NCI-H2196 (cell line): ENCODE measurements at regions not wholly inside any gene's neighbourhood (a gene's known extent, or its start where the extent isn't known, plus 50 kb on each side); places are given as distances from the start of the nearest gene placed in this dataset.
"Not testable (repeated sequence)": the region's sequence is repeated elsewhere in the genome, so short reads cannot be mapped to it uniquely, and the experiment has no call there.

Experiments
- DNase-seq: peaks from one replicate; lab custom pipeline; 2025; ENCODE audit not compliant: unreplicated experiment; lab: John Stamatoyannopoulos, UW

DNA sequence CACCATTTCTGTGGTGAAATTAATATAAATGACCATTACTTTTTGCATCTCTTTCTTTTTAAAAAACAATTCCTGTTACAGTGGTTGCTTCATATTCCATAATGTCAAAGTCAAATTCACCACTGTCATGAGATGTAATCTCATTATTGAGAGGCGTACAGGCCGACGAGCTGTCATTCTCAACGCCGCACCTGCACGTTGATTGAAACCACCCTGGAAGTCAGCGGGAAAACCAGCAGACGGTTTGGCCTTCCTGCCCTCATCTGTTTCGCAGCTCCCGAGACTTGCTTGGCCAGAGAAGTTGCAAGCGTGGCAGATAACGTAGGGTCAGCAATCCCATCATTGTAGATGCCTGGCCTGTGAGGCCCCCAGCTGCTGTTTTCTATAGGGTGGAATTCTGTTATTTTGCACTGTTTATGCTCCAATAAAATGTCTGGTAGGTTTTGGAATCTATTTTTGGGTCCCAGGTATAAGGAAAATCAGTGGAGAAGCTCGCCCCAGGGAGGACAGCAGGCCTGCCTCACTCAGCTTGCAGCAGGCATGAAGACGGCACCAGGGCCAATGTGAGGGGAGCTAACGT is 153.4 kb downstream of the SOX1 start:
- DNase-seq: no peak

DNA sequence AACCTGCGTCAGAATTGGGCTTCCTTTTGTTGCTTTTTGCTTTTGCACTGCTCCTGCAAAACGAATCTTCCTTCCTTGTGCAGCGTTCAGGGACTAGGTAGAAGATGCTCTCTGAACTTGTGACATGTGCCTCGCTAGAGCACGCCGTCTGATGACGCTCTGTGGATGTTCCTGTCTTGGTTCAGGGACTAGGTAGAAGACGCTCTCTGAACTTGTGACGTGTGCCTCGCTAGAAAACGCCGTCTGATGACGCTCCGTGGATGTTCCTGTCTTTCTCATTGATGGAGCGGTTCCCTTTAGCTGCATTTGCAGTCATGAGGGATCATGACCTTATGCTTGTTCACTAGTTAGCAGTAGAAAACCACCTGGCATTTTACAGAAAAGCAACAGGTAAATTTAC is 154.0 kb downstream of the SOX1 start:
- DNase-seq: no peak

DNA sequence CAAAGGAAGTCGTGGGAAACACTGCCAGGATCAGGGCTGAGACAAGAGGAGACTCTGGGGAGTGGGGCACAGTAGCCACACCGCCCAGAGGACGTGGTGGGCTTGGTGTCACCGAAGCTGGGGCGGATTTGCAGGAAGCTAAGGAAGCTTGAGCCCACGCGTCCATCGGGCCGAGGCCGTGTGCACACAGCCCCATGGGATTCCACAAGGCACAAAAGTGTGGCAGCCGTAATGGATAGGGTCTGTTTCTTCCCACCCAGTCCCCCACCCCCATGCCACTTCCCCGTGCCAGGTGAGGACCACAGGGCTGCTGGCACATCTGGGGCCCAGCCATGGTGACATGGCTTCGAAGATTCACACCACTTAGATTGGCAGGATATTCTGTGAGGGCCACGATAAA is 153.2 kb upstream of the SPACA7 start:
- no peak for DNase-seq

DNA sequence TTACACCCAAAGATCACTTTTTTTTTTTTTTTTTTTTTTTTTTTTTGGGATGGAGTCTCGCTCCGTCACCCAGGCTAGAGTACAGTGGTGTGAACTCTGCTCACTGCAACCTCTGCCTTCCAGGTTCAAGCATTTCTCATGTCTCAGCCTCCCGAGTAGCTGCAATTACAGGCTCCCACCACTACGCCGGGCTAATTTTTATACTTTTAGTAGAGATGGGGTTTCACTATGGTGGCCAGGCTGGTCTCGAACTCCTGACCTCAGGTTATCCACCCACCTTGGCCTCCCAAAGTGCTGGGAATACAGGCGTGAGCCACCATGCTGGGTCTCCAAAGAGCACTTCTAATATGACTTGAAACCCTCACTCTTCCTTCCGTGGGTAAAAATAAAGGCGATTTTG is 152.2 kb upstream of the SPACA7 start:
- DNase-seq: not testable (repeated sequence)

DNA sequence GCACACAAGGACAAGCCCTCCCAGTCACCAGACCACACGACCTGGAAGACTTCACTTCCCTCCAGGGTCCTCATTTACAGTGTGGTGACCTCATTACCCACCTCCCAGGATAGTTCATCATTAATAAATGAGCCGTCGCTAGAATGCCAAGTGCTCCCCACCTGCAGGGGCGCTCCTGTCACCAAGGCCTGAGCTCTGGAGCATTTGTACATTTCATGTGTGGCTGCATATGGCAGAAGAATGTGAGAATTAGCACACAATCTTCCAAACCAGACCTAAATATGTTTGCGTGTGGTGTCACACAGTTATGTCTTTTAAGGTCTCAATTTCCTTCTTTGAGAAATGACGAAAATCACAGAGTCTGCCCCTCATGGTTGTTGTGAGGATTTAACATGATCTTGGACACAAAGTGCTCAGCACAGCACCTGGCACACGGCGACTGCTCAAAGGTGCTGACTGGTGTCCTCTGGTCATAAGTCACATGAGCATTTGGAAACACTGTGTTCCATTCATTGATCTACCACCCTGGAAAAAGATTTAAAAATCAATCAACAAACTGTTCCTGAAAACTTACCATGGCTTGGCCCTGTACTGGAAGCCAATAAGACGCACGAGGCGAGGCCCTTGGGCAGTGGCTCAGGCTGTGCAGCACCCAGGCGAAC is 150.6 kb upstream of the SPACA7 start:
- no peak for DNase-seq

DNA sequence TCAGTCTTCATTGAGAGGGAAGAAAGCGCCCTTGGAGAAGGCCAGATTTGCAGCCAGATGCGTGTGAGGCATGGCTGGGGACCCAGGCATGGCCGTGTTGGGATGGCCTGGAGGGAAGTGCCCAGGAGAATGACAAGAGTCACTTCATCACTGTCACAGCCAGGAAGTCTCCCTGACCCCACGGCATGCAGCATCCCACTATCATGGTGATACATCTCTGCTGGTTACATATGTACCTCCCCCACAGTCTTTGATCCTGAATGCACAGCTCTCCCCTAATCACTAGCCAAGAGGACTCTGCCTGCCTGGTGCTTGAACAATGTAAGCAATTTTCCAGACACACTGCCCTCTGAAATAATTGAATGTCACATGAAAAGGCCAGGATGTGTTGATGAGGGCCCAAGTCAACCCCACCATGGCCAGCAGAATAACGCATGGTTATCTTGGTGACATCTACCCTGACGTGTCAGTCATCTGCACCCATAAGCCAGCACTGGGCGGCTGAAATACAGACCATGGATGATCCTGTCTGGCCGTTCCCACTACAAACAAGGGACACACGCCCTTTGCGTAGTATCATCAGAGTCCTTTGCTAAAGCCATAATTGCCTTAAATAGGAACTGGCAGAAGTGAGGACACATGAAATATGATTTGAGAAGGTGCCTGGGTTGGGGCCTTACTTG is 149.7 kb upstream of the SPACA7 start:
- no peak for DNase-seq

DNA sequence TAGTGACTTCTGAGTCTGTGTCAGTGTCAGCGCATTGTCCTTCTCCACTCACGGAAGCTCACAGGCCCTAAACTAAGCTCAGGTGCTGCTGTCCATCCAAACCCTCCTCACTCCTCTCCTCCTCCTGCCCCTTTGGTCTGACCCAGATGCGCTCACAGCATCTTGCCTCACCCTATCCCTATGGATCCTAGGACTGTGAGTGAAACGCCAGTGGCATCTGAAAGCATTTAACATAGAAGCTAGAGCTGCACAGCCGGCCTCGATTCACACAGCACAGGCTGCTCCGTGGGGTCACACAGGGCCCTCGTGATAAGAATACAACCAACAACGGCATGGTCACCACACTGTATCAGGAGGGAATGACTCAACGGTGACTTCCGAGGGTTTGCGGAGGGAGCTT is 149.1 kb upstream of the SPACA7 start:
- DNase-seq: no peak

DNA sequence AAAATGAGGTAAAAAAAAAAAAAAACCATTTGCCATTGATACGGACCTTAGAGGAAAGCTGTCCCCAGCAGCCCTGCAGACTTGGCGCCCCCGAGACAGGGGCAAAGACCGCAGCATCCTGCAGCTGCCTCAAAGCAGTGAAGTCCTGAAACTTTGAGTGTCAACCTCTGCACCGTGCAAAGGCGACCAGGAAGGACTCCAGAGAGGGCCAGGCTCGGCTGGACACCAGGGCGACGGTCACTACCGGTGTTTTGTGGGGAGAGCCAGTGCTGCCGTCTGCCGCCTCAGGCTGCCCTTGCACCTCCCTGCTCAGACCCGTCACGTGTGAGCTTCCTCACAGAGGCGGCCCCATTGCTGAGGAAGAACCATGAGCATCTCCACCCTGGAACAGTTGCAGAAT is 146.7 kb upstream of the SPACA7 start:
- no peak for DNase-seq

DNA sequence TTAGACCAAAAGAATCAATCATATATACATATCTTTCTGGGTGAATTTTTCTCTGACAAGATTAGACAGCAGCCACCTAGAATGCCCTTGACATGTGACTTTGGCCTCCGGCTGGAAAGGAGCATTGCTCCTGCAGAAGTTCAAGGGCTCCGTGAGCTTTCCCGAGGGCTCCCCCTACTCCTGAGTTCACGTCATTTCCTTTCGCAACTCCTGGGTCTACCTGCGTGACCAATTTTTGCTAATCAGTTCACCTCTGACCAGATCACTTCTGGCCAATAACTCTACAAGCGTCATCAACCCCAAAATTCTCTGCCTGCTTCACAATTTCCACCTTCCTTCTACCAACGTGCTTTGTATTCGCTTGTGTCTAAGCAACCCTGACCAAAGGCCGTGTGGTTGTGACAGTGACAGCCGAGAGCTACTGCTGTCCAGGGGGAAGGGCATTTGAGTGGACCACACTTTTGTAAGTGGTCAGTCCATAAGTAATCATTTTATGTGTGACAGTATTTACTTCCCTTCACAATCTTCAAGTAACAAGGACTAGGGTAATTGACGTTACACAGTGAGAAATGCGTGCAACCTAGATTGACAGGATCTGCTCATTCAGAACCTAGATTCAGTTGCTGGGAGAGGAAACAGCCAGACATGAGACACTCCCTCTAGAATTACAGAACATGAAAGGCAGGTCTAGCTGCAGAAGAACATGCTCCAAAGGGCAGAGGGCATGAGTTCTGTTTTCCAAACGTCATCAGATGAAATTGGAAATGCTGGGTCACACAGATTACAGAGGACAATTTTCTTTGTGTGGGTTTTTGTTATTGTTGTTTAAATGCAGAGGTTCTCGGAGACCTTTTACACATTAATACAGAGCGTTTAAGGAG is 145.9 kb upstream of the SPACA7 start:
- DNase-seq: no peak

DNA sequence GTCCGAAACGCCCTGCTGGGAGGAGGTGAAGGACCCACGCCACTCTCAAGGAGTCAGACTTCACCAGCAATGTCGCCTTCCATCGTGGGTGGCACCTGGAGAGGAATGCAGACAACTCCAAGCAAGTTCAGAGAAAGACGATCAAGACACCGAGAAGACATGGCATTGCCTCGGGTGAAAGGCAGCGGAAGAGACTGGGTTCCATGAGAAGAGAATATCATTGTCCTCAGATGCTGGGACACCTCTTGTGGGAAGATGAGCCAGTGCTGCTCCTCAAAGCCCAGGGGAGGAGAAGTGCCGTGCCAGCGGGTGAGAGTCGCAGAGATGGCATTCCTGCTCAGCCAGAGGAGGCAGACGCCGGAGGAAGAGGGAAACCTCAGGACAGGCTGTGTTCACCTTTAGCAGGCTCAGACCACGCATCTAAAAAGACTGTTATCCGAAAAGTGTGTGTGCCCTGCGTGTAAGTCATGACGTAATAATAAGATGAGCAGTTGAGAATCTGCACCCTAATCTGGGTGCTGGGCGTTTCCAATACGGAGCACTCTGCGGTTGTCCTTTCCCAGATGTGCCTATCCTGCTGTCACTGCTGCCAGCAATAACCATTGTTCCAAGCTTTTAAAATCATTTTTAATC is 144.6 kb upstream of the SPACA7 start:
- DNase-seq: no peak

DNA sequence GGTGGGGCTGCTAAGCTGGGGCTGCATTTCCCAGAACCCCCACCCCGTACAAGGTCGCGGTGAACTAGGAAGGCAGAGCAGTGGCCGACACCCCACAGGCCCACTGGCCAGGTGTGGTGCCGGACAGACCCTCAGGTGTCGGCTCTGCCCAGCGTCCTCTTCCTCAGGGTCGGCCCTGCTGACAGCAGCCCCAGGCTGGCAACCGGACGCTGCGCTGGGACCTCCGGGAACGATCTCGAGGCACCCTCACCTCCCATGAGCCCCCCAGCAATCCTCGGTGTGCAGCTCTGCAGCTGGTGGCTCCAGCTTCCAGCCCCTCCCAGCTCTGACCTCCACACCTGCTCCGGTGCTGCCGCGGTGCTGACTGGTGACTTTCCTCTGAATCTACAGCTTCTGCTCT is 142.9 kb upstream of the SPACA7 start:
- no peak for DNase-seq

DNA sequence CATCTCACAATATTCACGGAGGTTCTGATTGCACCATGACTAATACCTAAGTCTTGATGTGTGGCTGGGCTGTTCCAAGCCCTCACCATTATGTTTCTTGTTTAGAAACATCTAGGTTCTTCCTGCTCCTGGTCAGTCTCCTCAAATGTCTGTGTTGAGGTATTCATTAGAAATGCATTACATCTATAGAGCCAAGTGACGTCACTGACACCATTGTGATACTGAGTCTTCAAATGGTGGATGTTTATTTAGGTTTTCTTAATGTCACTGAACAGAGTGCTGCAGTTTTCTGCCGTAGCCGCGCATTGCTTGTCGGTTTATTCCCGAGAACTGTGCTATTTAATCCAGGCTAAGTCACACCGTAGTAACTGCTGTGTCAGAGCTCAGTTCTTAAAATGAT is 142.4 kb upstream of the SPACA7 start:
- DNase-seq: no peak

DNA sequence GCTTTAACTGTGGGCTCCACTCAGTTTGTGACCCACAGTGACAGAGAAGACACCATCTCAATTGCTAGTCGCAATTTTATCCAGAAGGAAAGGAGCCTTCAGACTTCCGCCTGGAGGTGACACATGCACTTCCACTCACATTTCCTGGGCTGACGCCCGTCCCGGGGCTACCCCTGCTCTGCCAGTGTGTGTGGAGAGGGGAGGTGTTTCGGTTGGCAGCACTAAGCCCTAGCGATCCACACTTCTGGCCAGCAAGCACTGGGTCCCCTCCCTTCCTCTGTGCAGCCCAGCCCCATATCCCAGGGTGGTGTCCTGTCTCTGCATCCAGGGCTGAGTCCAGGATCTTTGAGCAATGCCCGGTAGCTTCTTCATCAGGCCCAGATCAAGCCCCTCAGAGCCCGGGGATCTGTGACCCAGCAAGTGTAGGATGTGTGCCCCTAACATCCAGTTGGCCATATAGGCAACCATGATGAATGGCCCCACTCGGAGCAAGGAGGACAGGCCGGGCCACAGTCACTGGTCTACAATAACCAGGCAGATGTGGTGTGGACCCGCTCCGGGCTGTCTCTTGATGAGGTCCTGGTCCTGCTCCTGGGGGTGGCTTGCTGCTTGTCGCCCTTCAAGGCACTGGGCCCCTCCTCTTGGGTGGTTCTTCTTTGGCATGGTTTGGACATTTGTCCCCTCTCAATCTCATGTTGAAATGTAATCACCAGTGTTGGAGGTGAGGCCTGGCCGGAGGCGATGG is 141.9 kb upstream of the SPACA7 start:
- DNase-seq: no peak

DNA sequence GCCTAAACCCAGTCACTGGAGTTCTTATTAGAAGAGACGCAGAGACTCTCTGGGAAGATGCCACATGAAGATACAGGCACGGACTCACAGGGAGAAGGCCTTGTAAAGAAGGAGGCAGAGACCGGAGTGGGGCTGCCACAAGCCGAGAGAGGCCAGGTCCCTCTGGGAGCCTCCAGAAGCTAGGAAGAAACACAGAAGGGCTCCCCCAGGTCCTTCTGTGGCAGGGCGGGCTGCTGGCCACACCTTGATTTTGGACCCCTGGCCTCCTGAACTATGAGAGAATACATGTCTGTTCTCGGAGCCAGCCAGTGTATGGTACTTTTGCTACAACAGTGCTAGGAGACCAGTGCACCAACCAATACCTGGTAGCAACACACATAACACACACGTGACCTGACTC is 140.1 kb upstream of the SPACA7 start:
- no peak for DNase-seq

DNA sequence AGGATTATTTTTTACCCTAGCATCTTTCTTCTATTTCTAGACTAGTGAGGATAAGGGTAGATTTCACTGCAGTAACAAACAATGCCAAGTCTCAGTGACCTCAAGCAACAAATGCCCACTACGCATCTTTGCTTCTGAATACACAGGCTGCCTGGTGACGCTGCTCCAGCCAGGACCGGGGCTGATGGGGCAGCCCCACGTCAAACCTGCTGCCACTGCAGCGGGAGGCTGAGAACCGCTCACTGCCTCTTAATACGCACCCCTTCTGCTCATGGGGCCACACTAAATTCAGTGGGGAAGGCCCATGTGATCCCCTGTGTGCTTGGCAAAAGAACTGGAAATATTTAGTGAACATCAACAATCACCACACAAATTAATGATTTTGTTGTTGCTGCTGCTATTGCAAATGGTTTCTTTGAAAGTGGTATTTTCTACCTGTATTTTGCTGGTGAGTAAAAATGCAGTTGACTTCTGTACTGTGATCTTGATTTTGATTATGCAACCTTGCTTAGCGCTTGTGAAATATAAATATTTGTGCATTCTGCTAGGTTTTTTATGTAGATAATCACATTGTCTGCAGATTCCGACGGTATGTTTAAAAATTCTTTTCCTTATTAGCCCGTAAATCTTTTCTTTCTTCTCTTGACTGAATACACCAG is 139.5 kb upstream of the SPACA7 start:
- DNase-seq: no peak

DNA sequence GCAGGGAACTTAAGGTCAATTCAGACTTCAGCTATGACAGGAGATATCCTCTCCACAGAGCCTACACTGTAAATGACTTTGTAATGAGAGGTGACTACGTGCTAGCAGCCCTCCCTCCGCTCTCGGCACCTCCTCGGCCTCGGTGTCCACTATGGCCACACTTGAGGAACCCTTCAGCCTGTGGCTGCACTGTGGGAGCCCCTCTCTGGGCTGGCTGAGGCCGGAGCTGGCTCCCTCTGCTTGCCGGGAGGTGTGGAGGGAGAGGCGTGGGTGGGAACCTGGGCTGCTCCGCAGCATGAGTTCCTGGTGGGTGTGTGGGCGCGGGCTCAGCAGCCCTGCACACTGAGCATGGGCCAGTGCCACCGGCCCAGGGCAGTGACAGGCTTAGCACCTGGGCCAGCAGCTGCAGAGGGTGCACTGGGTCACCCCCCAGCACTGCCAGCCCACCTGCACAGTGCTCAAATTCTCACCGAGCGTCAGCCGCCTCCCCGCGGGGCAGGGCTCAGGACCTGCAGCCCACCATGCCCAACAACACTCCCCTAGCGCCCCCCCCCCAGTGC is 137.6 kb upstream of the SPACA7 start:
- no peak for DNase-seq

DNA sequence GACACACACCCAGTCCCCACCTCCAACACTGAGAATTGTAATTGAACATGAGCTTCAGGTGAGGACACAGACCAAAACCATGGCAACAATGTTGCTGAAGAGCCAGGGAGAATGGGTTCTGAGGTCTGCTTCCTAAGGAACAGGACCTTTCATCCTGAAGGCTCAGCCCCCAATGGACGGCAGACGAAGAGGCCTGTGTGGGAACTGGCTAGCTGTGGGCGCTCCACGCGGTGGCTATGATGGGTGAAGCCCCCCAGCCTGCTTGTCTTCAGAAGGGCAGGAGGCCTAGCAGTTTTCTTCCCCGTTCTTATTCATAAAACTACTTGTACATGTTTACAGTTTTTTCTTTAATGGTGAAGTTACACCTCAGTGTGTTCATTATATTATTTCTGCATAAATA is 136.1 kb upstream of the SPACA7 start:
- no peak for DNase-seq

DNA sequence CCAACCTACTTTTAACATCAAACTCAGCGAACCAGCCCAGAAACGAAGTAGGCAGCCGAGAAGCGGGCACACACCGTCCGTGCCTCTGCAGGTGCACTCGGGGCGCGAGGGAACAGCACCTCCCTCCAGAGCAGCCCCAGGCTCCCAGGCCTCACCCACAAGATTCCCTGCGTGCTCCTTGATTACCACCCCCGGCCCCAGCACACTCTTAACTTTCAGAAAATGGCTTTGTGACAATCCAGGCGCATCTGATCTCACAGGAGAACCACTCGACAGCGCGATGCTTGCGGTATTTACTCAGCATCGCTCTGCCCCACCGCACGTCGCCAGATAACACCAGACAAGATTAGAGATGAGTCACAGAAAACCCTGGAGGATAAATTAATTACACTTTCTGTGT is 134.9 kb upstream of the SPACA7 start:
- no peak for DNase-seq

DNA sequence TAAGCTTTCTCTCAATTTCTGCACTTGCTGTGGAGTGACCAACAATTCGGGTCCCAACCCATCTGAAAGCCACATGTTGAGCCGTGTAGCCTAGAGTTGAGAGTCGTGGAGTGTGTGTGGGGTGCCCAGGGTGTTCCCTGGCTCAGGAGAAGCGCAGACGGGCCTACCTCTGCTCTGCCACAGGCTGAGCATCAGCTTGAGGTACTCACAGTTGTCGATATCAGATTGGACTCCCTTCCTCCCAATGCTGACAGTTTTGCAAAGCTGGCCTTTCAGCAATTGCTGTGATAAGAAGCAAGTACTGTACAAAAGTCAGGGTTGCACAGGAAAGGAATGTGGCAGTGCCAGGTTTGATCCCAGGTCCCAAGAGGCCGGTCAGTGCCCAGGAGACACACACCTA is 133.4 kb upstream of the SPACA7 start:
- no peak for DNase-seq

DNA sequence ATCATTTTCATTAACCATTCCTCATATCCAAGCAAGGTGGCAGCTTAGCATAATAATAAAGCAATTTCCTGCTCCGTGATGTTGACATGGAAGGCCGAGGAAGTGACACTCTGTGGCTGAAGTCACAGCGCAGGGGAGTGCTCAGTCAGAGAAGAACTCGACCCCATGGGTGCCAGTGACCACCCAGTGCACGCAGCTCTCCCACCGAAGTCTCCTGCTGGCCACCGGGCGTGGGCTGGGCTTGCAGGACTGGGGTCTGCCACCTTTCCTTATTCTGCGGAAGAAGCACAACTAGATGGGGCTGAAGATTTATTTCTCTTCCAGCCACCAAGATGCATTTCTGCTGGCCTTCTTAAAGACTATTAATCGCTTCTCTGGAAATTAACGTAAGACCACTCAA is 132.1 kb upstream of the SPACA7 start:
- no peak for DNase-seq
